ENCODE measurements at regions not wholly inside any gene's neighbourhood (a gene's known extent, or its start where the extent isn't known, plus 50 kb on each side); places are given as distances from the start of the nearest gene placed in this dataset.

DNA sequence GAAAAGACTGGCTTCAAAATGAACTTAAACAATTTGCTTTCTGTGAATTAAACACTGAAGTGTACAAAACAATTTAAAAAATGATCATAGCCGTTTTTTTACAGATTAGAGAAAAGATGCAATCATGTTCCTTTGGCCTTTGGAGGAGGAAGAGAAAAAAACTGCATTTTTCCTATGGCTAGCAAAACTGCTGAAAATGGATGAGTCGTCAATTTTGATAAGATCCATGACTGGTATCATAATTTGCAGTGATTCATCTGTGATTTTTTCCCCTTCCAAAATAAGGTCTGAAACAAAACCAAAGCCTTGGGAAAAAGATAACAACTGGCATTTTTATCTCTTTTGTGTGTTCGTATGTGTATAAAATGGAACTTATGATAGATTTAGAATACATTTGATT, 255.6 kb upstream of the SATB1 start:
- TF ChIP-seq, protein P1, sequence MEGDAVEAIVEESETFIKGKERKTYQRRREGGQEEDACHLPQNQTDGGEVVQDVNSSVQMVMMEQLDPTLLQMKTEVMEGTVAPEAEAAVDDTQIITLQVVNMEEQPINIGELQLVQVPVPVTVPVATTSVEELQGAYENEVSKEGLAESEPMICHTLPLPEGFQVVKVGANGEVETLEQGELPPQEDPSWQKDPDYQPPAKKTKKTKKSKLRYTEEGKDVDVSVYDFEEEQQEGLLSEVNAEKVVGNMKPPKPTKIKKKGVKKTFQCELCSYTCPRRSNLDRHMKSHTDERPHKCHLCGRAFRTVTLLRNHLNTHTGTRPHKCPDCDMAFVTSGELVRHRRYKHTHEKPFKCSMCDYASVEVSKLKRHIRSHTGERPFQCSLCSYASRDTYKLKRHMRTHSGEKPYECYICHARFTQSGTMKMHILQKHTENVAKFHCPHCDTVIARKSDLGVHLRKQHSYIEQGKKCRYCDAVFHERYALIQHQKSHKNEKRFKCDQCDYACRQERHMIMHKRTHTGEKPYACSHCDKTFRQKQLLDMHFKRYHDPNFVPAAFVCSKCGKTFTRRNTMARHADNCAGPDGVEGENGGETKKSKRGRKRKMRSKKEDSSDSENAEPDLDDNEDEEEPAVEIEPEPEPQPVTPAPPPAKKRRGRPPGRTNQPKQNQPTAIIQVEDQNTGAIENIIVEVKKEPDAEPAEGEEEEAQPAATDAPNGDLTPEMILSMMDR (IDR thresholded peaks at IDR 0.05): no peak
- TF ChIP-seq POLR2A (IDR thresholded peaks at IDR 0.05): no peak
- TF ChIP-seq EP300 (IDR thresholded peaks at IDR 0.05): no peak

Data from ovary (tissue), 3 donors.